ENCODE measurements at regions not wholly inside any gene's neighbourhood (a gene's known extent, or its start where the extent isn't known, plus 50 kb on each side); places are given as distances from the start of the nearest gene placed in this dataset.

- no peak for TF ChIP-seq CTCF (conservative IDR thresholded peaks at IDR 0.05; ENCODE audit: low read length)
- no peak for TF ChIP-seq EZH2phosphoT487 (IDR thresholded peaks at IDR 0.05; ENCODE audit: borderline replicate concordance, low read depth, low read length)
Measured at GRCh38 chr6:156337801-156338200, 439.4 kb upstream of the ARID1B start.

All from OCI-LY7 (cell line).